ENCODE measurements at regions not wholly inside any gene's neighbourhood (a gene's known extent, or its start where the extent isn't known, plus 50 kb on each side); places are given as distances from the start of the nearest gene placed in this dataset.

GRCh38 chr2:9769171-9770005 is 73.9 kb upstream of the TAF1B start:
- peak; percentile 88 for DNase-seq (ENCODE audit: low spot score)
- TF ChIP-seq, protein P1, sequence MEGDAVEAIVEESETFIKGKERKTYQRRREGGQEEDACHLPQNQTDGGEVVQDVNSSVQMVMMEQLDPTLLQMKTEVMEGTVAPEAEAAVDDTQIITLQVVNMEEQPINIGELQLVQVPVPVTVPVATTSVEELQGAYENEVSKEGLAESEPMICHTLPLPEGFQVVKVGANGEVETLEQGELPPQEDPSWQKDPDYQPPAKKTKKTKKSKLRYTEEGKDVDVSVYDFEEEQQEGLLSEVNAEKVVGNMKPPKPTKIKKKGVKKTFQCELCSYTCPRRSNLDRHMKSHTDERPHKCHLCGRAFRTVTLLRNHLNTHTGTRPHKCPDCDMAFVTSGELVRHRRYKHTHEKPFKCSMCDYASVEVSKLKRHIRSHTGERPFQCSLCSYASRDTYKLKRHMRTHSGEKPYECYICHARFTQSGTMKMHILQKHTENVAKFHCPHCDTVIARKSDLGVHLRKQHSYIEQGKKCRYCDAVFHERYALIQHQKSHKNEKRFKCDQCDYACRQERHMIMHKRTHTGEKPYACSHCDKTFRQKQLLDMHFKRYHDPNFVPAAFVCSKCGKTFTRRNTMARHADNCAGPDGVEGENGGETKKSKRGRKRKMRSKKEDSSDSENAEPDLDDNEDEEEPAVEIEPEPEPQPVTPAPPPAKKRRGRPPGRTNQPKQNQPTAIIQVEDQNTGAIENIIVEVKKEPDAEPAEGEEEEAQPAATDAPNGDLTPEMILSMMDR (IDR thresholded peaks at IDR 0.05; ENCODE audit: borderline replicate concordance, control extremely low read depth, extremely low read depth, insufficient read depth, missing control alignments), result no peak
- in situ Hi-C loops (cut with MboI; ENCODE audit: low sequenced_read_pairs, unreplicated experiment), result no loop called here

GRCh38 chr2:9770006-9770307 is 73.3 kb upstream of the TAF1B start:
- TF ChIP-seq, protein P1 (IDR thresholded peaks at IDR 0.05; ENCODE audit: borderline replicate concordance, control extremely low read depth, extremely low read depth, insufficient read depth, missing control alignments), result no peak
- no peak for DNase-seq (ENCODE audit: low spot score)
- in situ Hi-C loops (cut with MboI; ENCODE audit: low sequenced_read_pairs, unreplicated experiment), result no loop called here

DNA sequence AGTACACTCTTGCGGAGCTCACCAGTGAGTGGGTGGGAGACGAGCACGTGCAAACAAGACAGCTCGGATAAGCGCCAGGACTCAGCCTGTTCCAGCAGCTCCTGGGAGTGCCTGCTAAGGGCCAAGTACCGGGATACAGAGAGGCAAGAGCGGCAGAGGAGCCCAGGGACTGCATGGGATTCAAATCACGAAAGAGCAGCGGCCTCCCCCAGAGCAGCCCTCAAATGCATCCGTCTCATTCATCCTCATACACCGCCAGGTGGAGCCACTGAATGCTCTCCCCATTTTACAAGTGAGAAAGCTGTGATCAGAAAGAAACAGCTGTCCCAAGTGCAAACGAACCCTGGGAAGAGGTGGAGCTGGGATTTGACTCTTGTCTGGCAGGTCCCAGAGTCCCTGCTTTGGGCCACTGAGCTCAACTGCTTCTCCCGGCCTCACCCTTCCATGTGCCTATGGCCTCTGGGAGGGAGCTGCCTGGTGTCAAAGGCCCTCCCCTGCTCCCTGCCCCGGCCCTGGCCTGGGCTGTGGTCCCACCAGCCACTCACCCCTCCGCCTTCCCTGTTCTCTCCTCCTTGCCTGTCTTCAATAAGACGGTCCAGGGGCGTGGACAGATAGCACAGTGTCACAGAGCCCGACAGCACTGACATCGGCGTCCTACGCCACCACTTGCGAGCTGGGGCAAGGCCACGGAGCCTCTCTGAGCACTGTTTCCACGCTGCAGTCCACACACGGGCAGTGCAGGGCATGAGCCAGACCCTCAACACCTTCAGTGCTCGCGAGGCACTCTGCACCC is 72.8 kb upstream of the TAF1B start:
- DNase-seq (ENCODE audit: low spot score), result peak; percentile 86
- TF ChIP-seq, protein P1 (IDR thresholded peaks at IDR 0.05; ENCODE audit: borderline replicate concordance, control extremely low read depth, extremely low read depth, insufficient read depth, missing control alignments), result peak; percentile 53
- in situ Hi-C loops (cut with MboI; ENCODE audit: low sequenced_read_pairs, unreplicated experiment), result no loop called here

- TF ChIP-seq, protein P1 (IDR thresholded peaks at IDR 0.05; ENCODE audit: borderline replicate concordance, control extremely low read depth, extremely low read depth, insufficient read depth, missing control alignments), result no peak
- in situ Hi-C loops (cut with MboI; ENCODE audit: low sequenced_read_pairs, unreplicated experiment), result no loop called here
- no peak for DNase-seq (ENCODE audit: low spot score)
Measured at GRCh38 chr2:9771101-9771449, 72.2 kb upstream of the TAF1B start.

- no peak for DNase-seq (ENCODE audit: low spot score)
- in situ Hi-C loops (cut with MboI; ENCODE audit: low sequenced_read_pairs, unreplicated experiment), result no loop called here
- TF ChIP-seq, protein P1 (IDR thresholded peaks at IDR 0.05; ENCODE audit: borderline replicate concordance, control extremely low read depth, extremely low read depth, insufficient read depth, missing control alignments), result no peak
Measured at GRCh38 chr2:9771481-9772017, 71.7 kb upstream of the TAF1B start.

- no peak for DNase-seq (ENCODE audit: low spot score)
- TF ChIP-seq, protein P1 (IDR thresholded peaks at IDR 0.05; ENCODE audit: borderline replicate concordance, control extremely low read depth, extremely low read depth, insufficient read depth, missing control alignments), result no peak
- in situ Hi-C loops (cut with MboI; ENCODE audit: low sequenced_read_pairs, unreplicated experiment), result no loop called here
Measured at GRCh38 chr2:9772035-9772998, 71.0 kb upstream of the TAF1B start.
